ENCODE measurements at regions not wholly inside any gene's neighbourhood (a gene's known extent, or its start where the extent isn't known, plus 50 kb on each side); places are given as distances from the start of the nearest gene placed in this dataset.
"Not testable (repeated sequence)": the region's sequence is repeated elsewhere in the genome, so short reads cannot be mapped to it uniquely, and the experiment has no call there.

DNA sequence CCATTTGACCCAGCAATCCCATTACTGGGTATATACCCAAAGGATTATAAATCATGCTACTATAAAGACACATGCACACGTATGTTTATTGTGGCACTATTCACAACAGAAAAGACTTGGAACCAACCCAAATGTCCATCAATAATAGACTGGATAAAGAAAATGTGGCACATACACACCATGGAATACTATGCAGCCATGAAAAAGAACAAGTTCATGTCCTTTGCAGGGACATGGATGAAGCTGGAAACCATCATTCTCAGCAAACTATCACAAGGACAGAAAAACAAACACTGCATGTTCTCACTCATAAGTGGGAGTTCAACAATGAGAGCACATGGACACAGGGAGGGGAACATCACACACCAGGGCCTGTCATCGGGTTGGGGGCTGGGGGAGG lies 225.9 kb upstream of the SETMAR start:
- TF ChIP-seq, protein P1, sequence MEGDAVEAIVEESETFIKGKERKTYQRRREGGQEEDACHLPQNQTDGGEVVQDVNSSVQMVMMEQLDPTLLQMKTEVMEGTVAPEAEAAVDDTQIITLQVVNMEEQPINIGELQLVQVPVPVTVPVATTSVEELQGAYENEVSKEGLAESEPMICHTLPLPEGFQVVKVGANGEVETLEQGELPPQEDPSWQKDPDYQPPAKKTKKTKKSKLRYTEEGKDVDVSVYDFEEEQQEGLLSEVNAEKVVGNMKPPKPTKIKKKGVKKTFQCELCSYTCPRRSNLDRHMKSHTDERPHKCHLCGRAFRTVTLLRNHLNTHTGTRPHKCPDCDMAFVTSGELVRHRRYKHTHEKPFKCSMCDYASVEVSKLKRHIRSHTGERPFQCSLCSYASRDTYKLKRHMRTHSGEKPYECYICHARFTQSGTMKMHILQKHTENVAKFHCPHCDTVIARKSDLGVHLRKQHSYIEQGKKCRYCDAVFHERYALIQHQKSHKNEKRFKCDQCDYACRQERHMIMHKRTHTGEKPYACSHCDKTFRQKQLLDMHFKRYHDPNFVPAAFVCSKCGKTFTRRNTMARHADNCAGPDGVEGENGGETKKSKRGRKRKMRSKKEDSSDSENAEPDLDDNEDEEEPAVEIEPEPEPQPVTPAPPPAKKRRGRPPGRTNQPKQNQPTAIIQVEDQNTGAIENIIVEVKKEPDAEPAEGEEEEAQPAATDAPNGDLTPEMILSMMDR (IDR thresholded peaks at IDR 0.05; ENCODE audit: extremely low read depth in 1 of 2, insufficient read depth in 1 of 2, low read depth in 1 of 2, low read length in 2 of 2) = not testable (repeated sequence)
- TF ChIP-seq, protein P2, sequence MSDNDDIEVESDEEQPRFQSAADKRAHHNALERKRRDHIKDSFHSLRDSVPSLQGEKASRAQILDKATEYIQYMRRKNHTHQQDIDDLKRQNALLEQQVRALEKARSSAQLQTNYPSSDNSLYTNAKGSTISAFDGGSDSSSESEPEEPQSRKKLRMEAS (IDR thresholded peaks at IDR 0.05; ENCODE audit: insufficient read depth, insufficient read length) = not testable (repeated sequence)
- not testable (repeated sequence) for TF ChIP-seq POLR2A (IDR thresholded peaks at IDR 0.05; ENCODE audit: low read depth, low read length); POLR2AphosphoS5 (IDR thresholded peaks at IDR 0.05; ENCODE audit: insufficient read depth, low read depth, low read length); GATA2 (IDR thresholded peaks at IDR 0.05; ENCODE audit: insufficient read depth, insufficient read length, low read depth, low read length); FOS (IDR thresholded peaks at IDR 0.05; ENCODE audit: borderline replicate concordance, insufficient read depth, low read length)
